ENCODE measurements at regions not wholly inside any gene's neighbourhood (a gene's known extent, or its start where the extent isn't known, plus 50 kb on each side); places are given as distances from the start of the nearest gene placed in this dataset.

GRCh38 chr6:163774485-163774884, 360.0 kb downstream of the QKI start:
- no peak for DNase-seq (ENCODE audit: low read depth, low spot score)
- H3K27ac ChIP-seq = no peak overlapping the region
- H3K36me3 ChIP-seq (ENCODE audit: insufficient read depth, low read length) = no peaks in the 10 kb centered on the region
- no peak overlapping the region for H3K4me3 ChIP-seq
- H3K9ac ChIP-seq (ENCODE audit: insufficient read length) = no peak overlapping the region
- TF ChIP-seq EZH2 (IDR thresholded peaks at IDR 0.05) (no peak), POLR2AphosphoS5 (IDR thresholded peaks at IDR 0.05; ENCODE audit: borderline replicate concordance, low read depth, low read length) (no peak), FOXP2 (optimal IDR thresholded peaks at IDR 0.05; ENCODE audit: control extremely low read depth, extremely low read length, insufficient read depth) (no peak)
- no peaks in the 10 kb centered on the region for H3K9me3 ChIP-seq (ENCODE audit: low read depth, low read length)

- TF ChIP-seq POLR2AphosphoS5 (IDR thresholded peaks at IDR 0.05; ENCODE audit: borderline replicate concordance, low read depth, low read length) (no peak), FOXP2 (optimal IDR thresholded peaks at IDR 0.05; ENCODE audit: control extremely low read depth, extremely low read length, insufficient read depth) (no peak), EZH2 (IDR thresholded peaks at IDR 0.05) (no peak)
- DNase-seq (ENCODE audit: low read depth, low spot score) = no peak
- H3K27ac ChIP-seq = no peak overlapping the region
- H3K9ac ChIP-seq (ENCODE audit: insufficient read length) = no peak overlapping the region
- no peaks in the 10 kb centered on the region for H3K9me3 ChIP-seq (ENCODE audit: low read depth, low read length)
- no peaks in the 10 kb centered on the region for H3K36me3 ChIP-seq (ENCODE audit: insufficient read depth, low read length)
- no peak overlapping the region for H3K4me3 ChIP-seq
Observed at GRCh38 chr6:163773646-163774045, 359.1 kb downstream of the QKI start.

GRCh38 chr6:163772701-163773100, 358.2 kb downstream of the QKI start:
- Histone ChIP-seq H3K27ac (no peak overlapping the region), H3K9me3 (ENCODE audit: low read depth, low read length) (no peaks in the 10 kb centered on the region), H3K4me3 (no peak overlapping the region), H3K36me3 (ENCODE audit: insufficient read depth, low read length) (no peaks in the 10 kb centered on the region), H3K9ac (ENCODE audit: insufficient read length) (no peak overlapping the region)
- no peak for DNase-seq (ENCODE audit: low read depth, low spot score)
- TF ChIP-seq FOXP2 (optimal IDR thresholded peaks at IDR 0.05; ENCODE audit: control extremely low read depth, extremely low read length, insufficient read depth) (no peak), POLR2AphosphoS5 (IDR thresholded peaks at IDR 0.05; ENCODE audit: borderline replicate concordance, low read depth, low read length) (no peak), EZH2 (IDR thresholded peaks at IDR 0.05) (no peak)

GRCh38 chr6:163771180-163771579, 356.7 kb downstream of the QKI start:
- Histone ChIP-seq H3K9ac (ENCODE audit: insufficient read length) (no peak overlapping the region), H3K36me3 (ENCODE audit: insufficient read depth, low read length) (no peaks in the 10 kb centered on the region), H3K9me3 (ENCODE audit: low read depth, low read length) (no peaks in the 10 kb centered on the region), H3K27ac (no peak overlapping the region), H3K4me3 (no peak overlapping the region)
- no peak for DNase-seq (ENCODE audit: low read depth, low spot score)
- TF ChIP-seq POLR2AphosphoS5 (IDR thresholded peaks at IDR 0.05; ENCODE audit: borderline replicate concordance, low read depth, low read length) (no peak), EZH2 (IDR thresholded peaks at IDR 0.05) (no peak), FOXP2 (optimal IDR thresholded peaks at IDR 0.05; ENCODE audit: control extremely low read depth, extremely low read length, insufficient read depth) (no peak)

GRCh38 chr6:163768905-163769304, 354.4 kb downstream of the QKI start:
- Histone ChIP-seq H3K27ac (no peak overlapping the region), H3K36me3 (ENCODE audit: insufficient read depth, low read length) (no peaks in the 10 kb centered on the region), H3K4me3 (no peak overlapping the region), H3K9me3 (ENCODE audit: low read depth, low read length) (no peaks in the 10 kb centered on the region), H3K9ac (ENCODE audit: insufficient read length) (no peak overlapping the region)
- TF ChIP-seq POLR2AphosphoS5 (IDR thresholded peaks at IDR 0.05; ENCODE audit: borderline replicate concordance, low read depth, low read length) (no peak), EZH2 (IDR thresholded peaks at IDR 0.05) (no peak), FOXP2 (optimal IDR thresholded peaks at IDR 0.05; ENCODE audit: control extremely low read depth, extremely low read length, insufficient read depth) (no peak)
- no peak for DNase-seq (ENCODE audit: low read depth, low spot score)

- no peak for DNase-seq (ENCODE audit: low read depth, low spot score)
- Histone ChIP-seq H3K4me3 (no peak overlapping the region), H3K27ac (no peak overlapping the region), H3K36me3 (ENCODE audit: insufficient read depth, low read length) (no peaks in the 10 kb centered on the region), H3K9me3 (ENCODE audit: low read depth, low read length) (no peaks in the 10 kb centered on the region), H3K9ac (ENCODE audit: insufficient read length) (no peak overlapping the region)
- TF ChIP-seq FOXP2 (optimal IDR thresholded peaks at IDR 0.05; ENCODE audit: control extremely low read depth, extremely low read length, insufficient read depth) (no peak), EZH2 (IDR thresholded peaks at IDR 0.05) (no peak), POLR2AphosphoS5 (IDR thresholded peaks at IDR 0.05; ENCODE audit: borderline replicate concordance, low read depth, low read length) (no peak)
Observed at GRCh38 chr6:163766936-163767335, 352.4 kb downstream of the QKI start.

- no peak overlapping the region for H3K9ac ChIP-seq (ENCODE audit: insufficient read length)
- H3K36me3 ChIP-seq (ENCODE audit: insufficient read depth, low read length) = no peaks in the 10 kb centered on the region
- no peaks in the 10 kb centered on the region for H3K9me3 ChIP-seq (ENCODE audit: low read depth, low read length)
- no peak for DNase-seq (ENCODE audit: low read depth, low spot score)
- TF ChIP-seq FOXP2 (optimal IDR thresholded peaks at IDR 0.05; ENCODE audit: control extremely low read depth, extremely low read length, insufficient read depth) (no peak), EZH2 (IDR thresholded peaks at IDR 0.05) (no peak), POLR2AphosphoS5 (IDR thresholded peaks at IDR 0.05; ENCODE audit: borderline replicate concordance, low read depth, low read length) (no peak)
- H3K4me3 ChIP-seq = no peak overlapping the region
- no peak overlapping the region for H3K27ac ChIP-seq
Observed at GRCh38 chr6:163765335-163765734, 350.8 kb downstream of the QKI start.

- TF ChIP-seq FOXP2 (optimal IDR thresholded peaks at IDR 0.05; ENCODE audit: control extremely low read depth, extremely low read length, insufficient read depth) (no peak), EZH2 (IDR thresholded peaks at IDR 0.05) (no peak), POLR2AphosphoS5 (IDR thresholded peaks at IDR 0.05; ENCODE audit: borderline replicate concordance, low read depth, low read length) (no peak)
- Histone ChIP-seq H3K27ac (no peak overlapping the region), H3K36me3 (ENCODE audit: insufficient read depth, low read length) (no peaks in the 10 kb centered on the region), H3K4me3 (no peak overlapping the region), H3K9me3 (ENCODE audit: low read depth, low read length) (no peaks in the 10 kb centered on the region), H3K9ac (ENCODE audit: insufficient read length) (no peak overlapping the region)
- DNase-seq (ENCODE audit: low read depth, low spot score) = no peak
Observed at GRCh38 chr6:163764565-163764964, 350.0 kb downstream of the QKI start.

GRCh38 chr6:163761481-163761880, 347.0 kb downstream of the QKI start:
- DNase-seq (ENCODE audit: low read depth, low spot score) = no peak
- TF ChIP-seq FOXP2 (optimal IDR thresholded peaks at IDR 0.05; ENCODE audit: control extremely low read depth, extremely low read length, insufficient read depth) = no peak
- TF ChIP-seq POLR2AphosphoS5 (IDR thresholded peaks at IDR 0.05; ENCODE audit: borderline replicate concordance, low read depth, low read length) = no peak
- no peak for TF ChIP-seq EZH2 (IDR thresholded peaks at IDR 0.05)
- Histone ChIP-seq H3K9me3 (ENCODE audit: low read depth, low read length) (no peaks in the 10 kb centered on the region), H3K27ac (no peak overlapping the region), H3K9ac (ENCODE audit: insufficient read length) (no peak overlapping the region), H3K4me3 (no peak overlapping the region), H3K36me3 (ENCODE audit: insufficient read depth, low read length) (no peaks in the 10 kb centered on the region)
